ENCODE measurements at regions not wholly inside any gene's neighbourhood (a gene's known extent, or its start where the extent isn't known, plus 50 kb on each side); places are given as distances from the start of the nearest gene placed in this dataset.
A peak's percentile ranks its signal among the peaks of the same experiment; 100 is the strongest.
"Not testable (repeated sequence)": the region's sequence is repeated elsewhere in the genome, so short reads cannot be mapped to it uniquely, and the experiment has no call there.

GRCh38 chr3:75288972-75289574, 375.1 kb upstream of the FRG2C start:
- H3K36me3 ChIP-seq (ENCODE audit: control insufficient read depth in 1 of 2, insufficient read depth in 2 of 2, low read depth in 1 of 2, low read length in 2 of 2); H3K23ac ChIP-seq (ENCODE audit: low read length in 2 of 2); H3K14ac ChIP-seq (ENCODE audit: low read length in 2 of 2); H2AK5ac ChIP-seq (ENCODE audit: low read length, severe bottlenecking); H2BK5ac ChIP-seq (ENCODE audit: low read depth, low read length, poor library complexity, severe bottlenecking); H3K4me2 ChIP-seq (ENCODE audit: low read length, poor library complexity, severe bottlenecking); H4K91ac ChIP-seq (ENCODE audit: low read length); H3K9me3 ChIP-seq (ENCODE audit: control insufficient read depth, low read length); H3K4me1 ChIP-seq (ENCODE audit: control insufficient read depth, insufficient read depth, low read depth, low read length); H3K9ac ChIP-seq (ENCODE audit: low read length); H3K4ac ChIP-seq (ENCODE audit: low read depth in 1 of 2, low read length in 2 of 2); H3K79me1 ChIP-seq (replicated peaks; ENCODE audit: low read length, poor library complexity, severe bottlenecking); DNase-seq; H2AFZ ChIP-seq (ENCODE audit: low read depth, low read length); H3K27ac ChIP-seq (ENCODE audit: low read length, poor library complexity, severe bottlenecking); H3K18ac ChIP-seq (ENCODE audit: low read depth in 1 of 2, low read length in 2 of 2); H2BK120ac ChIP-seq (ENCODE audit: low read depth, low read length); H4K8ac ChIP-seq (ENCODE audit: low read length); H3K4me3 ChIP-seq (ENCODE audit: insufficient read depth in 1 of 2, low read depth in 1 of 2, low read length in 2 of 2); H2BK15ac ChIP-seq (ENCODE audit: low read depth, poor library complexity, severe bottlenecking); H2BK12ac ChIP-seq (ENCODE audit: low read length in 2 of 2): not testable (repeated sequence)
- peaks cover 0 to 38% of the 10 kb centered on the region in 2 experiments for H3K27me3 ChIP-seq (ENCODE audit: control insufficient read depth in 1 of 2, insufficient read depth in 1 of 2, low read length in 2 of 2)
- WGBS, result 96% methylated on average over 33 of the region's 40 CpGs

DNA sequence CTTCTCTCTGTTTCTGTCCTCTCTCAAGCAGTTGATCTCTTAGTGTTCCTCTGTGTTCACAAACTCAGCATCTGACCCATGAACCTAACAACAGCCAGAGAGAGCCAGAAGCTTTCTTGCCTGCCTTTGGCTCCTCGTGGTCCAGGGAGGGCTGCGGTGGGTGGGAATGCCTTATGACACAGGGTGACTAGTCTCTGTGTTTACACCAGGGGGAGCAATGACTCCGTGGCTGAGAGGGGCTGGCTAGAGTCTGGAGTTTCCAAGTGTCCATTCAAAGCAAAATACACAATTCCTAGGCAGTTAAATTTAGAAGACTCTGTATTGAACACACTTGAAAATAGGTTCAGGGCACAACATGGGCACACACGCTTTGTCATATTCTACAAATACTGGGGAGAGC, 370.0 kb upstream of the FRG2C start:
- no peak overlapping the region for H3K4me3 ChIP-seq (ENCODE audit: insufficient read depth in 1 of 2, low read depth in 1 of 2, low read length in 2 of 2)
- peaks cover 0 to 56% of the 10 kb centered on the region in 2 experiments for H3K27me3 ChIP-seq (ENCODE audit: control insufficient read depth in 1 of 2, insufficient read depth in 1 of 2, low read length in 2 of 2)
- H3K27ac ChIP-seq (ENCODE audit: low read length, poor library complexity, severe bottlenecking), result no peak overlapping the region
- no peaks in the 10 kb centered on the region for H3K79me1 ChIP-seq (replicated peaks; ENCODE audit: low read length, poor library complexity, severe bottlenecking)
- no peak overlapping the region for H3K4ac ChIP-seq (ENCODE audit: low read depth in 1 of 2, low read length in 2 of 2)
- H2BK15ac ChIP-seq (ENCODE audit: low read depth, poor library complexity, severe bottlenecking), result no peak overlapping the region
- no peak overlapping the region for H2BK120ac ChIP-seq (ENCODE audit: low read depth, low read length)
- no peak overlapping the region for H2AFZ ChIP-seq (ENCODE audit: low read depth, low read length)
- peak; percentile 44 for DNase-seq
- no peak overlapping the region for H3K9ac ChIP-seq (ENCODE audit: low read length)
- peaks cover 12% of the 10 kb centered on the region for H3K9me3 ChIP-seq (ENCODE audit: control insufficient read depth, low read length)
- H3K4me2 ChIP-seq (ENCODE audit: low read length, poor library complexity, severe bottlenecking), result no peak overlapping the region
- no peak overlapping the region for H4K8ac ChIP-seq (ENCODE audit: low read length)
- H2BK5ac ChIP-seq (ENCODE audit: low read depth, low read length, poor library complexity, severe bottlenecking), result no peak overlapping the region
- WGBS, result 21% methylated on average over 3 of the region's 4 CpGs
- no peak overlapping the region for H3K18ac ChIP-seq (ENCODE audit: low read depth in 1 of 2, low read length in 2 of 2)
- H3K36me3 ChIP-seq (ENCODE audit: control insufficient read depth in 1 of 2, insufficient read depth in 2 of 2, low read depth in 1 of 2, low read length in 2 of 2), result no peaks in the 10 kb centered on the region
- no peak overlapping the region for H2AK5ac ChIP-seq (ENCODE audit: low read length, severe bottlenecking)
- no peaks in the 10 kb centered on the region for H3K4me1 ChIP-seq (ENCODE audit: control insufficient read depth, insufficient read depth, low read depth, low read length)
- no peak overlapping the region for H3K14ac ChIP-seq (ENCODE audit: low read length in 2 of 2)
- no peak overlapping the region for H2BK12ac ChIP-seq (ENCODE audit: low read length in 2 of 2)
- H3K23ac ChIP-seq (ENCODE audit: low read length in 2 of 2), result no peak overlapping the region
- H4K91ac ChIP-seq (ENCODE audit: low read length), result no peak overlapping the region

DNA sequence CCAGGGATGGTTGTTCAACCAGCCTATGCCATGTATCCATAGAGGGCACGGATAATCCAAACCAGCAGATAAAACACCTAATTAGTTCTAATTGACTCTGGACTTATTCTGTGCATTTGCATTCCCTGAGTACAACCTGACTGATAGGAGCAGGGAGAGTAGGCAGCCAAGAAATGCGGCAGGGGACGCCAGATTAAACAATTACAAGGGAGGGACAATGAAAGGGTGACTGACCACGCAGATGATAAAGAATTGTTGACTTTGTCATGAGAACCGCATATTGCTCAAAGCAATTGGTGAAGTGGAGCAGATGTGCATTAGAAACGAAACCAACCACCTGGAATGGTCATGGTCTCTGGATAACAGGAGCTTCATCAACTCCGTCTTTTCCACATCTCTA, 369.1 kb upstream of the FRG2C start:
- Histone ChIP-seq H2BK12ac (ENCODE audit: low read length in 2 of 2) (no peak overlapping the region), H3K9me3 (ENCODE audit: control insufficient read depth, low read length) (peaks cover 12% of the 10 kb centered on the region), H3K79me1 (replicated peaks; ENCODE audit: low read length, poor library complexity, severe bottlenecking) (no peaks in the 10 kb centered on the region), H3K36me3 (ENCODE audit: control insufficient read depth in 1 of 2, insufficient read depth in 2 of 2, low read depth in 1 of 2, low read length in 2 of 2) (no peaks in the 10 kb centered on the region), H2BK5ac (ENCODE audit: low read depth, low read length, poor library complexity, severe bottlenecking) (no peak overlapping the region), H3K27me3 (ENCODE audit: control insufficient read depth in 1 of 2, insufficient read depth in 1 of 2, low read length in 2 of 2) (peaks cover 0 to 64% of the 10 kb centered on the region in 2 experiments), H3K23ac (ENCODE audit: low read length in 2 of 2) (no peak overlapping the region), H2AFZ (ENCODE audit: low read depth, low read length) (no peak overlapping the region), H2AK5ac (ENCODE audit: low read length, severe bottlenecking) (no peak overlapping the region), H3K4me1 (ENCODE audit: control insufficient read depth, insufficient read depth, low read depth, low read length) (no peaks in the 10 kb centered on the region), H4K8ac (ENCODE audit: low read length) (no peak overlapping the region), H2BK15ac (ENCODE audit: low read depth, poor library complexity, severe bottlenecking) (no peak overlapping the region), H4K91ac (ENCODE audit: low read length) (no peak overlapping the region), H3K18ac (ENCODE audit: low read depth in 1 of 2, low read length in 2 of 2) (no peak overlapping the region), H3K4me3 (ENCODE audit: insufficient read depth in 1 of 2, low read depth in 1 of 2, low read length in 2 of 2) (no peak overlapping the region), H3K27ac (ENCODE audit: low read length, poor library complexity, severe bottlenecking) (no peak overlapping the region), H3K4me2 (ENCODE audit: low read length, poor library complexity, severe bottlenecking) (no peak overlapping the region), H3K14ac (ENCODE audit: low read length in 2 of 2) (no peak overlapping the region), H3K9ac (ENCODE audit: low read length) (no peak overlapping the region), H3K4ac (ENCODE audit: low read depth in 1 of 2, low read length in 2 of 2) (no peak overlapping the region), H2BK120ac (ENCODE audit: low read depth, low read length) (no peak overlapping the region)
- DNase-seq, result no peak
- WGBS, result 89% methylated on average over 6 of the region's 7 CpGs

GRCh38 chr3:75296858-75297257, 367.3 kb upstream of the FRG2C start:
- Histone ChIP-seq H3K4me3 (ENCODE audit: insufficient read depth in 1 of 2, low read depth in 1 of 2, low read length in 2 of 2) (no peak overlapping the region), H3K4me1 (ENCODE audit: control insufficient read depth, insufficient read depth, low read depth, low read length) (no peaks in the 10 kb centered on the region), H3K9me3 (ENCODE audit: control insufficient read depth, low read length) (peaks cover 12% of the 10 kb centered on the region), H2AK5ac (ENCODE audit: low read length, severe bottlenecking) (no peak overlapping the region), H2AFZ (ENCODE audit: low read depth, low read length) (no peak overlapping the region), H3K23ac (ENCODE audit: low read length in 2 of 2) (no peak overlapping the region), H3K4ac (ENCODE audit: low read depth in 1 of 2, low read length in 2 of 2) (no peak overlapping the region), H2BK5ac (ENCODE audit: low read depth, low read length, poor library complexity, severe bottlenecking) (no peak overlapping the region), H4K91ac (ENCODE audit: low read length) (no peak overlapping the region), H4K8ac (ENCODE audit: low read length) (no peak overlapping the region), H2BK12ac (ENCODE audit: low read length in 2 of 2) (no peak overlapping the region), H3K79me1 (replicated peaks; ENCODE audit: low read length, poor library complexity, severe bottlenecking) (no peaks in the 10 kb centered on the region), H3K18ac (ENCODE audit: low read depth in 1 of 2, low read length in 2 of 2) (no peak overlapping the region), H2BK15ac (ENCODE audit: low read depth, poor library complexity, severe bottlenecking) (no peak overlapping the region), H3K14ac (ENCODE audit: low read length in 2 of 2) (no peak overlapping the region), H3K27me3 (ENCODE audit: control insufficient read depth in 1 of 2, insufficient read depth in 1 of 2, low read length in 2 of 2) (peaks cover 0 to 76% of the 10 kb centered on the region in 2 experiments), H3K9ac (ENCODE audit: low read length) (no peak overlapping the region), H2BK120ac (ENCODE audit: low read depth, low read length) (no peak overlapping the region), H3K27ac (ENCODE audit: low read length, poor library complexity, severe bottlenecking) (no peak overlapping the region), H3K4me2 (ENCODE audit: low read length, poor library complexity, severe bottlenecking) (no peak overlapping the region), H3K36me3 (ENCODE audit: control insufficient read depth in 1 of 2, insufficient read depth in 2 of 2, low read depth in 1 of 2, low read length in 2 of 2) (no peaks in the 10 kb centered on the region)
- no peak for DNase-seq
- WGBS, result 100% methylated on average over 1 of the region's 3 CpGs

Data from mesenchymal stem cell (in vitro differentiated cells and primary cell).